ENCODE measurements at regions not wholly inside any gene's neighbourhood (a gene's known extent, or its start where the extent isn't known, plus 50 kb on each side); places are given as distances from the start of the nearest gene placed in this dataset.

- no peak for TF ChIP-seq MAX (IDR thresholded peaks at IDR 0.05; ENCODE audit: low read depth, low read length)
- DNase-seq (ENCODE audit: low read depth): peak; percentile 40
- H3K4me3 ChIP-seq (ENCODE audit: low read depth, low read length): no peak overlapping the region
Observed at GRCh38 chr21:18460979-18461378, 57.4 kb upstream of the TMPRSS15 start.

GRCh38 chr21:18461743-18462142, 58.2 kb upstream of the TMPRSS15 start:
- DNase-seq (ENCODE audit: low read depth): no peak
- no peak overlapping the region for H3K4me3 ChIP-seq (ENCODE audit: low read depth, low read length)
- TF ChIP-seq CTCF (IDR thresholded peaks at IDR 0.05; ENCODE audit: low read depth, low read length): no peak
- no peak for TF ChIP-seq POLR2A (IDR thresholded peaks at IDR 0.05; ENCODE audit: extremely low read depth, insufficient read length)

- no peak overlapping the region for H3K4me3 ChIP-seq (ENCODE audit: low read depth, low read length)
- DNase-seq (ENCODE audit: low read depth): no peak
- TF ChIP-seq MAX (IDR thresholded peaks at IDR 0.05; ENCODE audit: low read depth, low read length): no peak
Observed at GRCh38 chr21:18467715-18468114, 64.1 kb upstream of the TMPRSS15 start.

- no peak for TF ChIP-seq CTCF (IDR thresholded peaks at IDR 0.05; ENCODE audit: low read depth, low read length)
- TF ChIP-seq MAX (IDR thresholded peaks at IDR 0.05; ENCODE audit: low read depth, low read length): no peak
- TF ChIP-seq POLR2A (IDR thresholded peaks at IDR 0.05; ENCODE audit: extremely low read depth, insufficient read length): no peak
- TF ChIP-seq MYC (IDR thresholded peaks at IDR 0.05; ENCODE audit: low read depth, low read length): no peak
- DNase-seq (ENCODE audit: low read depth): no peak
- H3K4me3 ChIP-seq (ENCODE audit: low read depth, low read length): no peak overlapping the region
Observed at GRCh38 chr21:18468790-18469189, 65.2 kb upstream of the TMPRSS15 start.

- no peak overlapping the region for H3K4me3 ChIP-seq (ENCODE audit: low read depth, low read length)
- no peak for TF ChIP-seq CTCF (IDR thresholded peaks at IDR 0.05; ENCODE audit: low read depth, low read length)
- TF ChIP-seq MAX (IDR thresholded peaks at IDR 0.05; ENCODE audit: low read depth, low read length): no peak
- no peak for TF ChIP-seq MYC (IDR thresholded peaks at IDR 0.05; ENCODE audit: low read depth, low read length)
- no peak for TF ChIP-seq POLR2A (IDR thresholded peaks at IDR 0.05; ENCODE audit: extremely low read depth, insufficient read length)
- no peak for DNase-seq (ENCODE audit: low read depth)
Observed at GRCh38 chr21:18476639-18477038, 73.1 kb upstream of the TMPRSS15 start.

GRCh38 chr21:18477043-18477442, 73.5 kb upstream of the TMPRSS15 start:
- H3K4me3 ChIP-seq (ENCODE audit: low read depth, low read length): no peak overlapping the region
- TF ChIP-seq MAX (IDR thresholded peaks at IDR 0.05; ENCODE audit: low read depth, low read length): no peak
- TF ChIP-seq POLR2A (IDR thresholded peaks at IDR 0.05; ENCODE audit: extremely low read depth, insufficient read length): no peak
- TF ChIP-seq MYC (IDR thresholded peaks at IDR 0.05; ENCODE audit: low read depth, low read length): no peak
- no peak for TF ChIP-seq CTCF (IDR thresholded peaks at IDR 0.05; ENCODE audit: low read depth, low read length)
- no peak for DNase-seq (ENCODE audit: low read depth)

- no peak for DNase-seq (ENCODE audit: low read depth)
- no peak for TF ChIP-seq MAX (IDR thresholded peaks at IDR 0.05; ENCODE audit: low read depth, low read length)
- TF ChIP-seq POLR2A (IDR thresholded peaks at IDR 0.05; ENCODE audit: extremely low read depth, insufficient read length): no peak
- TF ChIP-seq MYC (IDR thresholded peaks at IDR 0.05; ENCODE audit: low read depth, low read length): no peak
- TF ChIP-seq CTCF (IDR thresholded peaks at IDR 0.05; ENCODE audit: low read depth, low read length): no peak
- no peak overlapping the region for H3K4me3 ChIP-seq (ENCODE audit: low read depth, low read length)
Observed at GRCh38 chr21:18478513-18478912, 74.9 kb upstream of the TMPRSS15 start.
